ENCODE measurements at regions not wholly inside any gene's neighbourhood (a gene's known extent, or its start where the extent isn't known, plus 50 kb on each side); places are given as distances from the start of the nearest gene placed in this dataset.

DNA sequence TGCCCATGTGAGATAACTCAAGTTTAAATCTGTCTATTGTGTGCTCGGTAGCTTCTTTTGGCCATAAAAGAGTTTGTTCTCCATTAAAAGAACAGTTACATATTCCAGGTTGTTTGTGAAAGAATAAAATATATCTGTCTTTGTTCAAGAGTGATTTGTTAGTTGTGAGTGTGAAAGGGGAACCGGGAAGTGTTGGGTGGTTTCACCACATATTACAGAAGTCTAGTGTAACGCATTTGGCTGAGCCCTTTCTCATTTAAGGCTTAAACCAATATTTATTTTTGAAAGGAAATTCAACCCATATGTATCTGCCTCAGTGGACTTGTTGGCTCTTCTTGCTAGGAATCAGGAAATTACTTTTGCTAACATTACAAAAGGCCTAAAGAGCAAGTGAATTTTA, 54.1 kb upstream of the DMRTA1 start:
- no peak for DNase-seq

DNA sequence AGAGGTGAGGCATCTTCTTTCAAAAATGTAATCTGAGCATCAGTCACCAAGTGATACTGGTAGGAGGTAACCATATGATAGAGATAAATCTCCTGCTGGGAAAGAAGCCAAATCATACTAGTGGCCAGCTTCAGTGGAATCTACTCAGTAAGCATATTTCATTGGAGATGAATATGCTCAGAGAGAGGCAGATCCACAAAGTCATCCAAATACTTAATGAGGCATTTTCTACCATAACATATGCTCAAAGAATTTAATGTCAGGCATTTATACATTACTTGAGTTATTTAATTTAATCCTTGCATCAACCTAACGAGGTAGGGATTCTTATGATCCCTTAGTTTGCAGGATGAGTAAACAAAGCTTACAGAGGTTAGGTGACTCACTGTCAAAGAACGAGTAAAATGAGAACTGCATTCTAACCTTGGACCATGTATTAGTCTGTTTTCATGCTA, 50.9 kb upstream of the DMRTA1 start:
- no peak for DNase-seq

Data from anterior cingulate cortex (tissue), 58 donors.